ENCODE measurements at regions not wholly inside any gene's neighbourhood (a gene's known extent, or its start where the extent isn't known, plus 50 kb on each side); places are given as distances from the start of the nearest gene placed in this dataset.

DNA sequence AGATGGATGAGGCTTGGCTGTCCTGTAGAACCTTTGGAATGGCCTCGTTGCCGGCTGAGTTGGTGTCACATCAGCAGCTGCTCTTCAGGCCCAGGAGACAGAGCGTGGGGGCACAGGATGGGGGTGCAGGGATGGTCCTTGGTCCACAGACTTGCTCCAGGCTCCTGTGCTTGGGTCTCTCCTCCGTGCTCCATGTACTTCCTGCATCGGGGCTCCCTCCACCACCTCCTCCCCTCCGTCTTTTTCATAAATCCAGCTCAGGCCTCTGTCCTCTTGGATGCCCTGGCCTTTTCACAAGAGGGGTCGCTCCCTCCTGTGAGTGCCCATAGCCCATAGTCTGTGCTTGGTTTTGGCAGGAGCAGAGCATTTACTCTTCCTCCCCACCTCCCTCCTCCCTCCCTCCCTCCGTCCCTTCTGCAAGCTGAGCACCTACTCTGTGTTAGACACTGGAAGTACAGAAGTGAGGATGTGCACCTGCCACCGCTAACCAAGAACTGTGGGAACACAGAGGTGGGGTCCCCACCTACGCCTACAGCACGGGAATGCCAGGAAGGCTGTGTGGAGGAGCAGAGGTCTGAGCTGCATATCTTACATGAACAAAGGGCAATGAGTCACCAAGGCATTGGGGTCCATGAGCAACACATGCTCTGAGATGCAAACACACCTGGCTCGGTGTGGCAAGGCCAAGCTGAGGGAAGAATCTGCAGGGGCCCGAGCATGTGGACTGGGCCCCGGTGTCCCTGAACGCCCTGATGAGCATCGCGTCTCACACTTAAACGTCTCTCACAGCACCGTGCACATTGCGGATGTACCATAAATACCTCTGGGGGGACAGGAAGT, 458.7 kb upstream of the HS6ST1 start:
- Histone ChIP-seq H3K9ac (replicated peaks; ENCODE audit: extremely low read depth, insufficient read depth, low read length) (no peak overlapping the region), H4K20me1 (replicated peaks; ENCODE audit: control insufficient read depth, extremely low read depth, insufficient read depth, low read length) (no peaks in the 10 kb centered on the region), H2AFZ (ENCODE audit: low read depth, low read length) (no peak overlapping the region), H3K36me3 (ENCODE audit: control insufficient read depth in 2 of 2, extremely low read depth in 1 of 2, insufficient read depth in 2 of 2, low read length in 2 of 2) (no peaks in the 10 kb centered on the region), H3K9me3 (replicated peaks; ENCODE audit: control insufficient read depth, insufficient read depth, low read length) (peaks cover 2% of the 10 kb centered on the region), H3K4me2 (ENCODE audit: insufficient read depth, low read length) (no peak overlapping the region), H3K9me1 (replicated peaks; ENCODE audit: control insufficient read depth, extremely low read depth, insufficient read depth, low read length) (no peaks in the 10 kb centered on the region), H3K4me1 (ENCODE audit: control insufficient read depth, extremely low read depth, insufficient read depth, low read length) (no peaks in the 10 kb centered on the region), H3K79me2 (ENCODE audit: control insufficient read depth, insufficient read depth, low read length) (no peaks in the 10 kb centered on the region), H3K27ac (ENCODE audit: insufficient read depth, low read depth, low read length) (no peak overlapping the region), H3K27me3 (ENCODE audit: control insufficient read depth in 2 of 2, insufficient read depth in 2 of 2, low read length in 2 of 2) (no peaks in the 10 kb centered on the region), H3K4me3 (replicated peaks in 1 of 3; ENCODE audit: insufficient read depth in 1 of 3, low read depth in 1 of 3, low read length in 3 of 3) (no peak overlapping the region)
- FAIRE-seq: no peak
- dilution Hi-C loops (cut with MboI; ENCODE audit: extremely low pct_ligation_motif_present, low sequenced_read_pairs): no loop called here
- intact Hi-C loops (cut with micrococcal nuclease): no loop called here
- ChIA-PET CTCF (no interaction called here), POLR2A (no interaction called here)
- DNase-seq (ENCODE audit: low read depth, low spot score): no peak
- BruUV-seq (replicated peaks): no TSS peak
- TF ChIP-seq, protein P1, sequence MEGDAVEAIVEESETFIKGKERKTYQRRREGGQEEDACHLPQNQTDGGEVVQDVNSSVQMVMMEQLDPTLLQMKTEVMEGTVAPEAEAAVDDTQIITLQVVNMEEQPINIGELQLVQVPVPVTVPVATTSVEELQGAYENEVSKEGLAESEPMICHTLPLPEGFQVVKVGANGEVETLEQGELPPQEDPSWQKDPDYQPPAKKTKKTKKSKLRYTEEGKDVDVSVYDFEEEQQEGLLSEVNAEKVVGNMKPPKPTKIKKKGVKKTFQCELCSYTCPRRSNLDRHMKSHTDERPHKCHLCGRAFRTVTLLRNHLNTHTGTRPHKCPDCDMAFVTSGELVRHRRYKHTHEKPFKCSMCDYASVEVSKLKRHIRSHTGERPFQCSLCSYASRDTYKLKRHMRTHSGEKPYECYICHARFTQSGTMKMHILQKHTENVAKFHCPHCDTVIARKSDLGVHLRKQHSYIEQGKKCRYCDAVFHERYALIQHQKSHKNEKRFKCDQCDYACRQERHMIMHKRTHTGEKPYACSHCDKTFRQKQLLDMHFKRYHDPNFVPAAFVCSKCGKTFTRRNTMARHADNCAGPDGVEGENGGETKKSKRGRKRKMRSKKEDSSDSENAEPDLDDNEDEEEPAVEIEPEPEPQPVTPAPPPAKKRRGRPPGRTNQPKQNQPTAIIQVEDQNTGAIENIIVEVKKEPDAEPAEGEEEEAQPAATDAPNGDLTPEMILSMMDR (IDR thresholded peaks at IDR 0.05; ENCODE audit: extremely low read depth in 1 of 2, insufficient read depth in 1 of 2, low read depth in 1 of 2, low read length in 2 of 2): no peak
- TF ChIP-seq MYC (IDR thresholded peaks at IDR 0.05; ENCODE audit: low read depth, low read length): no peak
- no peak for TF ChIP-seq EZH2 (IDR thresholded peaks at IDR 0.05; ENCODE audit: borderline replicate concordance, low read depth, low read length, severe bottlenecking)
- no peak for TF ChIP-seq GATA2 (IDR thresholded peaks at IDR 0.05; ENCODE audit: insufficient read depth, insufficient read length, low read depth, low read length)
- TF ChIP-seq FOS (IDR thresholded peaks at IDR 0.05; ENCODE audit: borderline replicate concordance, insufficient read depth, low read length): no peak
- TF ChIP-seq POLR2A (IDR thresholded peaks at IDR 0.05; ENCODE audit: low read depth, low read length): no peak
- TF ChIP-seq POLR2AphosphoS5 (IDR thresholded peaks at IDR 0.05; ENCODE audit: insufficient read depth, low read depth, low read length): no peak
- TF ChIP-seq, protein P2, sequence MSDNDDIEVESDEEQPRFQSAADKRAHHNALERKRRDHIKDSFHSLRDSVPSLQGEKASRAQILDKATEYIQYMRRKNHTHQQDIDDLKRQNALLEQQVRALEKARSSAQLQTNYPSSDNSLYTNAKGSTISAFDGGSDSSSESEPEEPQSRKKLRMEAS (IDR thresholded peaks at IDR 0.05; ENCODE audit: insufficient read depth, insufficient read length): no peak
- no peak for TF ChIP-seq JUN (IDR thresholded peaks at IDR 0.05; ENCODE audit: borderline replicate concordance, insufficient read depth, insufficient read length, low read depth)
